ENCODE measurements at regions not wholly inside any gene's neighbourhood (a gene's known extent, or its start where the extent isn't known, plus 50 kb on each side); places are given as distances from the start of the nearest gene placed in this dataset.
A peak's percentile ranks its signal among the peaks of the same experiment; 100 is the strongest.

GRCh38 chr4:135777361-135777760 lies 1575.8 kb upstream of the PABPC4L start:
- peak; percentile 23 for DNase-seq

GRCh38 chr4:135775909-135776308 lies 1574.3 kb upstream of the PABPC4L start:
- no peak for DNase-seq

GRCh38 chr4:135770505-135770904 lies 1568.9 kb upstream of the PABPC4L start:
- no peak for DNase-seq

- DNase-seq = no peak
These were observed 1543.3 kb upstream of the PABPC4L start for GRCh38 chr4:135744928-135745327.

GRCh38 chr4:135741583-135741982 lies 1540.0 kb upstream of the PABPC4L start:
- DNase-seq = no peak

GRCh38 chr4:135739354-135739753 lies 1537.8 kb upstream of the PABPC4L start:
- DNase-seq = no peak

GRCh38 chr4:135735512-135735911 lies 1533.9 kb upstream of the PABPC4L start:
- no peak for DNase-seq

GRCh38 chr4:135732448-135732847 lies 1530.9 kb upstream of the PABPC4L start:
- no peak for DNase-seq

GRCh38 chr4:135731682-135732081 lies 1530.1 kb upstream of the PABPC4L start:
- no peak for DNase-seq

- no peak for DNase-seq
These were observed 1522.8 kb upstream of the PABPC4L start for GRCh38 chr4:135724421-135724820.

- peak; percentile 35 for DNase-seq
These were observed 1516.4 kb upstream of the PABPC4L start for GRCh38 chr4:135718019-135718418.

GRCh38 chr4:135705343-135705742 lies 1503.8 kb upstream of the PABPC4L start:
- no peak for DNase-seq

GRCh38 chr4:135694066-135694465 lies 1492.5 kb upstream of the PABPC4L start:
- no peak for DNase-seq

- DNase-seq = no peak
These were observed 1482.4 kb upstream of the PABPC4L start for GRCh38 chr4:135684001-135684400.

GRCh38 chr4:135672202-135672601 lies 1470.6 kb upstream of the PABPC4L start:
- DNase-seq = no peak

GRCh38 chr4:135670548-135670947 lies 1469.0 kb upstream of the PABPC4L start:
- no peak for DNase-seq

Data from NCI-H524 treated with DMSO at 0.1 percent for 48 hours (cell line).